ENCODE measurements at regions not wholly inside any gene's neighbourhood (a gene's known extent, or its start where the extent isn't known, plus 50 kb on each side); places are given as distances from the start of the nearest gene placed in this dataset.

- no peak overlapping the region for H3K4me3 Mint-ChIP-seq (ENCODE audit: unreplicated experiment)
- peaks cover 10% of the 10 kb centered on the region for H3K36me3 Mint-ChIP-seq (ENCODE audit: unreplicated experiment)
- peaks cover 3% of the 10 kb centered on the region for H3K9me3 Mint-ChIP-seq (ENCODE audit: unreplicated experiment)
- no peaks in the 10 kb centered on the region for H3K27me3 Mint-ChIP-seq (ENCODE audit: unreplicated experiment)
- H3K27ac Mint-ChIP-seq (ENCODE audit: unreplicated experiment), result no peak overlapping the region
- TF ChIP-seq, protein P1, sequence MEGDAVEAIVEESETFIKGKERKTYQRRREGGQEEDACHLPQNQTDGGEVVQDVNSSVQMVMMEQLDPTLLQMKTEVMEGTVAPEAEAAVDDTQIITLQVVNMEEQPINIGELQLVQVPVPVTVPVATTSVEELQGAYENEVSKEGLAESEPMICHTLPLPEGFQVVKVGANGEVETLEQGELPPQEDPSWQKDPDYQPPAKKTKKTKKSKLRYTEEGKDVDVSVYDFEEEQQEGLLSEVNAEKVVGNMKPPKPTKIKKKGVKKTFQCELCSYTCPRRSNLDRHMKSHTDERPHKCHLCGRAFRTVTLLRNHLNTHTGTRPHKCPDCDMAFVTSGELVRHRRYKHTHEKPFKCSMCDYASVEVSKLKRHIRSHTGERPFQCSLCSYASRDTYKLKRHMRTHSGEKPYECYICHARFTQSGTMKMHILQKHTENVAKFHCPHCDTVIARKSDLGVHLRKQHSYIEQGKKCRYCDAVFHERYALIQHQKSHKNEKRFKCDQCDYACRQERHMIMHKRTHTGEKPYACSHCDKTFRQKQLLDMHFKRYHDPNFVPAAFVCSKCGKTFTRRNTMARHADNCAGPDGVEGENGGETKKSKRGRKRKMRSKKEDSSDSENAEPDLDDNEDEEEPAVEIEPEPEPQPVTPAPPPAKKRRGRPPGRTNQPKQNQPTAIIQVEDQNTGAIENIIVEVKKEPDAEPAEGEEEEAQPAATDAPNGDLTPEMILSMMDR (IDR thresholded peaks at IDR 0.05; ENCODE audit: partially characterized antibody, unreplicated experiment), result no peak
- DNase-seq, result no peak
- H3K4me1 Mint-ChIP-seq (ENCODE audit: low read depth, unreplicated experiment), result no peaks in the 10 kb centered on the region
Observed at GRCh38 chr7:52512656-52513055, 522.8 kb upstream of the POM121L12 start.

GRCh38 chr7:52507546-52508255 lies 527.7 kb upstream of the POM121L12 start:
- Mint-ChIP-seq H3K27ac (ENCODE audit: unreplicated experiment) (no peak overlapping the region), H3K27me3 (ENCODE audit: unreplicated experiment) (no peaks in the 10 kb centered on the region), H3K36me3 (ENCODE audit: unreplicated experiment) (no peaks in the 10 kb centered on the region), H3K4me1 (ENCODE audit: low read depth, unreplicated experiment) (no peaks in the 10 kb centered on the region), H3K4me3 (ENCODE audit: unreplicated experiment) (no peak overlapping the region), H3K9me3 (ENCODE audit: unreplicated experiment) (no peaks in the 10 kb centered on the region)
- TF ChIP-seq, protein P1 (IDR thresholded peaks at IDR 0.05; ENCODE audit: partially characterized antibody, unreplicated experiment), result no peak
- DNase-seq, result no peak

DNA sequence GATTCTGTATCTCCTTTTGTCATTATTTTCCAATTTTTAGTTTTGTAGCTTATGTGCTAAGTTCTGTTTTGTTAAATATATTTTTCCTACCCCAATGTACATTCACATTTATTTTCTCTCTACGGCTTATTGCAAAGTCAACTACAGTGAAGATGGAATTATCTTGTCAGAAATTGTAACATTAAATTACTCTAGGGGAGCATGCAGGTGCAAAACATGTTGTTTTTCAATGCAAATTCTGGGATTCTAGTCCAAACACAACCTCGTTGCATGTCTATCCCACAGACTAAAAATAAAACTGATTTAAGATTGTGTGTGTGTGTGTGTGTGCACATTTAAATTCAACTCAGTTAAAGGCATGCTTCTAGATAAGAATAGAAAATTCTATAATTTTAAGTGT lies 529.1 kb upstream of the POM121L12 start:
- Mint-ChIP-seq H3K4me3 (ENCODE audit: unreplicated experiment) (no peak overlapping the region), H3K9me3 (ENCODE audit: unreplicated experiment) (no peaks in the 10 kb centered on the region), H3K27ac (ENCODE audit: unreplicated experiment) (no peak overlapping the region), H3K36me3 (ENCODE audit: unreplicated experiment) (no peaks in the 10 kb centered on the region), H3K27me3 (ENCODE audit: unreplicated experiment) (no peaks in the 10 kb centered on the region), H3K4me1 (ENCODE audit: low read depth, unreplicated experiment) (peaks cover 9% of the 10 kb centered on the region)
- DNase-seq, result no peak
- TF ChIP-seq, protein P1 (IDR thresholded peaks at IDR 0.05; ENCODE audit: partially characterized antibody, unreplicated experiment), result no peak

DNA sequence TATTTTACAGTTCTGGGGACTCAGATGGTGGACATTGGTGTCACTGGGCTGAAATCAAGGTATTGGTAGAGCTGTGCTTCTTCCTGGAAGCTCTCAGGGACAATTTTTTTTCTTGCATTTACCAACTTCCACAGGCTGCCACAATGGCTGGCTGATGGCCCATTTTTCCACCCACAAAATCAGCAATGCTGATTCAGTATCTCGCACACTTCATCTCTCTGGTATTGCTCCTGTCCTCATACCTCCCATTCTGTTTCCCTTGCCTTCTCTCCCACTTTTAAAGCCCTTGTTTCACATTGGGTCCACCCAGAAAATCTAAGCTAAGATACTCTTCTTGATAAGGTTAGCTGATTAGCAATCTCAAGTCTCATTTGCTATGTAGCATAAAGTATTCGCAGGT lies 530.9 kb upstream of the POM121L12 start:
- TF ChIP-seq, protein P1 (IDR thresholded peaks at IDR 0.05; ENCODE audit: partially characterized antibody, unreplicated experiment), result no peak
- Mint-ChIP-seq H3K27ac (ENCODE audit: unreplicated experiment) (no peak overlapping the region), H3K36me3 (ENCODE audit: unreplicated experiment) (no peaks in the 10 kb centered on the region), H3K9me3 (ENCODE audit: unreplicated experiment) (no peaks in the 10 kb centered on the region), H3K4me1 (ENCODE audit: low read depth, unreplicated experiment) (peaks cover 22% of the 10 kb centered on the region), H3K4me3 (ENCODE audit: unreplicated experiment) (no peak overlapping the region), H3K27me3 (ENCODE audit: unreplicated experiment) (no peaks in the 10 kb centered on the region)
- no peak for DNase-seq

DNA sequence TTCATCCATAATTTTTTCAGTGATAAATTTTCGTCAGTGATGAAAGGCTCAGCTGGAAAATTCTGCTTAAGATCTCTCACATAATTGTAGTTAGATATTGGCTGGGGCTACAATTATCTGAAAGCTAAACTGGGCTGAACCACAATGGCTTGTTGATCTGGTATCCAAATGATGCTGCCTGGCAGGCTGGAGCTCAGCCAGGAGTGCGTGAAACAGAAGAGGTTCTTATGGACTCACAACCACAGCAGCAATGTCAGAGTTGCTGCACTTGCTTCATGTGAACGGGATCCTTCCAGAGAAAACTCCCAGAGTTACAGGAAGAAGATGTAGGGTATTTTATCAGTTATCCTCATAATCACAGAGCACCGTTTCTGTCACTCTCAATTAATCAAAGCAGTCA lies 533.2 kb upstream of the POM121L12 start:
- Mint-ChIP-seq H3K27me3 (ENCODE audit: unreplicated experiment) (no peaks in the 10 kb centered on the region), H3K4me1 (ENCODE audit: low read depth, unreplicated experiment) (peaks cover 27% of the 10 kb centered on the region), H3K27ac (ENCODE audit: unreplicated experiment) (no peak overlapping the region), H3K9me3 (ENCODE audit: unreplicated experiment) (no peaks in the 10 kb centered on the region), H3K4me3 (ENCODE audit: unreplicated experiment) (no peak overlapping the region), H3K36me3 (ENCODE audit: unreplicated experiment) (no peaks in the 10 kb centered on the region)
- DNase-seq, result no peak
- TF ChIP-seq, protein P1 (IDR thresholded peaks at IDR 0.05; ENCODE audit: partially characterized antibody, unreplicated experiment), result no peak
